ENCODE measurements at regions not wholly inside any gene's neighbourhood (a gene's known extent, or its start where the extent isn't known, plus 50 kb on each side); places are given as distances from the start of the nearest gene placed in this dataset.

GRCh38 chr2:2808551-2809058 is 477.5 kb upstream of the MYT1L start:
- Mint-ChIP-seq H3K4me1 (no peaks in the 10 kb centered on the region), H3K4me3 (no peak overlapping the region), H3K9me3 (ENCODE audit: insufficient read depth) (peaks cover 4% of the 10 kb centered on the region), H3K27me3 (no peaks in the 10 kb centered on the region), H3K27ac (no peak overlapping the region)
- H3K4me3 ChIP-seq (ENCODE audit: control extremely low read depth in 1 of 5, extremely low read depth in 1 of 5, insufficient read depth in 1 of 5, low read depth in 2 of 5, low read length in 4 of 5): no peak overlapping the region
- H3K27ac ChIP-seq (ENCODE audit: low read length in 2 of 2): no peak overlapping the region
- DNase-seq (no peak), ATAC-seq (ENCODE audit: low read depth) (no peak)
- H3K4me2 ChIP-seq (replicated peaks; ENCODE audit: low read depth, low read length, poor library complexity, severe bottlenecking): no peak overlapping the region
- peaks cover 0 to 13% (median 0%) of the 10 kb centered on the region in 3 donors for H3K9me3 ChIP-seq (ENCODE audit: control extremely low read depth in 1 of 3, control insufficient read depth in 2 of 3, insufficient read depth in 1 of 3, low read length in 2 of 3)
- no peak overlapping the region for H2AFZ ChIP-seq (ENCODE audit: insufficient read depth, low read depth, low read length, poor library complexity, severe bottlenecking)
- H3K9ac ChIP-seq (ENCODE audit: low read length): no peak overlapping the region
- TF ChIP-seq EZH2 (IDR thresholded peaks at IDR 0.05; ENCODE audit: borderline replicate concordance, insufficient read depth, low read depth, low read length, poor library complexity, severe bottlenecking): no peak
- no peak for TF ChIP-seq CTCF (IDR thresholded peaks at IDR 0.05)
- CTCF ChIA-PET: no interaction called here
- H3K36me3 ChIP-seq (replicated peaks in 1 of 2; ENCODE audit: control extremely low read depth in 1 of 2, control insufficient read depth in 1 of 2, extremely low read depth in 1 of 2, insufficient read depth in 2 of 2, low read length in 1 of 2): no peaks in the 10 kb centered on the region
- no peaks in the 10 kb centered on the region for H3K79me2 ChIP-seq (ENCODE audit: control insufficient read depth, insufficient read depth, low read length)
- H3K4me1 ChIP-seq (ENCODE audit: control insufficient read depth in 2 of 2, insufficient read depth in 2 of 2, low read length in 2 of 2): no peaks in the 10 kb centered on the region
- H4K20me1 ChIP-seq (ENCODE audit: control insufficient read depth, insufficient read depth, low read length, poor library complexity, severe bottlenecking): no peaks in the 10 kb centered on the region
- POLR2A ChIA-PET: no interaction called here
- peaks cover 0 to 8% (median 0%) of the 10 kb centered on the region in 4 experiments for H3K27me3 ChIP-seq (replicated peaks in 1 of 4; ENCODE audit: control extremely low read depth in 1 of 4, control insufficient read depth in 3 of 4, insufficient read depth in 4 of 4, low read length in 3 of 4)
- 70% methylated on average over 7 of the region's 7 CpGs for WGBS (ENCODE audit: insufficient coverage)
- intact Hi-C loops (cut with micrococcal nuclease): no loop called here

GRCh38 chr2:2806711-2807110 is 475.6 kb upstream of the MYT1L start:
- H2AFZ ChIP-seq (ENCODE audit: insufficient read depth, low read depth, low read length, poor library complexity, severe bottlenecking): no peak overlapping the region
- no peak overlapping the region for H3K27ac ChIP-seq (ENCODE audit: low read length in 2 of 2)
- CTCF ChIA-PET: no interaction called here
- WGBS (ENCODE audit: insufficient coverage): 85% methylated on average over 7 of the region's 7 CpGs
- H3K4me3 Mint-ChIP-seq: no peak overlapping the region
- no peaks in the 10 kb centered on the region for H3K36me3 ChIP-seq (replicated peaks in 1 of 2; ENCODE audit: control extremely low read depth in 1 of 2, control insufficient read depth in 1 of 2, extremely low read depth in 1 of 2, insufficient read depth in 2 of 2, low read length in 1 of 2)
- no peak overlapping the region for H3K27ac Mint-ChIP-seq
- H4K20me1 ChIP-seq (ENCODE audit: control insufficient read depth, insufficient read depth, low read length, poor library complexity, severe bottlenecking): no peaks in the 10 kb centered on the region
- H3K9ac ChIP-seq (ENCODE audit: low read length): no peak overlapping the region
- H3K4me1 Mint-ChIP-seq: no peaks in the 10 kb centered on the region
- no peaks in the 10 kb centered on the region for H3K79me2 ChIP-seq (ENCODE audit: control insufficient read depth, insufficient read depth, low read length)
- peaks cover 0 to 8% (median 0%) of the 10 kb centered on the region in 4 experiments for H3K27me3 ChIP-seq (replicated peaks in 1 of 4; ENCODE audit: control extremely low read depth in 1 of 4, control insufficient read depth in 3 of 4, insufficient read depth in 4 of 4, low read length in 3 of 4)
- POLR2A ChIA-PET: no interaction called here
- H3K4me2 ChIP-seq (replicated peaks; ENCODE audit: low read depth, low read length, poor library complexity, severe bottlenecking): no peak overlapping the region
- DNase-seq (no peak), ATAC-seq (ENCODE audit: low read depth) (no peak)
- peaks cover 0 to 11% (median 0%) of the 10 kb centered on the region in 3 donors for H3K9me3 ChIP-seq (ENCODE audit: control extremely low read depth in 1 of 3, control insufficient read depth in 2 of 3, insufficient read depth in 1 of 3, low read length in 2 of 3)
- H3K9me3 Mint-ChIP-seq (ENCODE audit: insufficient read depth): peaks cover 2% of the 10 kb centered on the region
- no peak for TF ChIP-seq CTCF (IDR thresholded peaks at IDR 0.05)
- TF ChIP-seq EZH2 (IDR thresholded peaks at IDR 0.05; ENCODE audit: borderline replicate concordance, insufficient read depth, low read depth, low read length, poor library complexity, severe bottlenecking): no peak
- H3K27me3 Mint-ChIP-seq: no peaks in the 10 kb centered on the region
- H3K4me1 ChIP-seq (ENCODE audit: control insufficient read depth in 2 of 2, insufficient read depth in 2 of 2, low read length in 2 of 2): no peaks in the 10 kb centered on the region
- H3K4me3 ChIP-seq (ENCODE audit: control extremely low read depth in 1 of 5, extremely low read depth in 1 of 5, insufficient read depth in 1 of 5, low read depth in 2 of 5, low read length in 4 of 5): no peak overlapping the region
- intact Hi-C loops (cut with micrococcal nuclease): no loop called here
